ENCODE measurements at regions not wholly inside any gene's neighbourhood (a gene's known extent, or its start where the extent isn't known, plus 50 kb on each side); places are given as distances from the start of the nearest gene placed in this dataset.

DNA sequence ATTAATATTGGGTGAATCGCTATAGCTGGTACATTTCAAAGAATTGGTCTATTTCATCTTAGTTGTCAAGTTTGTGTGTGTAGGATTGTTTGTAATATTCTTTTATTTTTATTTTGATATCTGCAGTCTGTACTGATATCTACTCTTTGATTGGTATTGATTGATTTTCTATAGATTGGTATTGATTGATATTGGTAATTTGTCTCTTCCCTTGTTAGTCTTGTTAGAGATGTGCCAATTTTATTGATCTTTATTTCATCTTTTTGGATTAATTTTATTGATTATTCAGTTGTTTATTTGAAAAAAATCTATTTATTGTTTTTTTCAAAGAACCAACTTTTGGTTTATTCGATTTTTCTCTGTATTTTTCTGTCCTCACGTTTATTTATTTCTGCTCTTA, 61.4 kb downstream of the TM2D3 start:
- no peaks in the 10 kb centered on the region for H3K36me3 ChIP-seq (ENCODE audit: control insufficient read depth, low read length)
- no peaks in the 10 kb centered on the region for H4K20me1 ChIP-seq (ENCODE audit: control insufficient read depth, insufficient read depth, low read depth, low read length)
- peaks cover 6% of the 10 kb centered on the region for H3K27me3 ChIP-seq (ENCODE audit: control insufficient read depth, low read length)
- H3K9me3 ChIP-seq (ENCODE audit: control insufficient read depth, insufficient read depth, low read length): no peaks in the 10 kb centered on the region
- H3F3A ChIP-seq (ENCODE audit: control insufficient read depth, insufficient read depth): no peaks in the 10 kb centered on the region
- H3K4me1 ChIP-seq (ENCODE audit: control insufficient read depth, low read length): no peaks in the 10 kb centered on the region
- no peak overlapping the region for H3K4me3 ChIP-seq (ENCODE audit: low read length)
- H3K9me2 ChIP-seq (replicated peaks; ENCODE audit: control insufficient read depth, low read length): no peaks in the 10 kb centered on the region
- H3K4me2 ChIP-seq (ENCODE audit: low read length): no peak overlapping the region
- TF ChIP-seq CTCF (IDR thresholded peaks at IDR 0.05; ENCODE audit: low read depth, low read length, poor library complexity, severe bottlenecking): no peak
- TF ChIP-seq EZH2phosphoT487 (IDR thresholded peaks at IDR 0.05; ENCODE audit: borderline replicate concordance, low read length): no peak
- H3K27ac ChIP-seq (ENCODE audit: low read depth, low read length): no peak overlapping the region
- H3K79me2 ChIP-seq (ENCODE audit: control insufficient read depth, low read length): no peaks in the 10 kb centered on the region

- H3K4me2 ChIP-seq (ENCODE audit: low read length): no peak overlapping the region
- H3K27ac ChIP-seq (ENCODE audit: low read depth, low read length): no peak overlapping the region
- TF ChIP-seq CTCF (IDR thresholded peaks at IDR 0.05; ENCODE audit: low read depth, low read length, poor library complexity, severe bottlenecking) (no peak), EZH2phosphoT487 (IDR thresholded peaks at IDR 0.05; ENCODE audit: borderline replicate concordance, low read length) (no peak)
Observed at GRCh38 chr15:101583284-101583683, 68.9 kb downstream of the TM2D3 start.

DNA sequence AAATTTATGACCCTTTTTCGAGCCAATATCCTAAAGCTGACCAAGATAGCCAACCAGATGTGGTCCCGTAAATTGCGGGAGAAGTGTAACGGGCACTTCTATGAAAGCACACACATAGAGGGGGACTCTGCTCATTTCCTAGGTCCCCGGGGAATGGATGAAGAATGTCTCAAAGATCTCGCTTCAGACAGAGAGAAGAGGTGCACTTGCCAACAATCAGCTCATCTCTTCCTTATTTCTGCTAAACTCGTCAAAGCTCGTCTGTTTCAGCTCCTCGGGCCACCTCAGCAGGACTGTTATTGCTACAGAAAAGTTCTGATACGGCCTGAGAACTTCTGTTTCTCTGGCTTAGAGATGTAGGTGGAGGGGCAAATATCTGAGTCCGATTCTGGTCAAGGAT, 71.8 kb downstream of the TM2D3 start:
- Histone ChIP-seq H3K9me2 (replicated peaks; ENCODE audit: control insufficient read depth, low read length) (no peaks in the 10 kb centered on the region), H3K4me3 (ENCODE audit: low read length) (no peak overlapping the region), H3K9me3 (ENCODE audit: control insufficient read depth, insufficient read depth, low read length) (no peaks in the 10 kb centered on the region), H3K27ac (ENCODE audit: low read depth, low read length) (no peak overlapping the region), H3K4me1 (ENCODE audit: control insufficient read depth, low read length) (no peaks in the 10 kb centered on the region), H3F3A (ENCODE audit: control insufficient read depth, insufficient read depth) (no peaks in the 10 kb centered on the region), H4K20me1 (ENCODE audit: control insufficient read depth, insufficient read depth, low read depth, low read length) (no peaks in the 10 kb centered on the region), H3K36me3 (ENCODE audit: control insufficient read depth, low read length) (no peaks in the 10 kb centered on the region), H3K27me3 (ENCODE audit: control insufficient read depth, low read length) (no peaks in the 10 kb centered on the region; the same call in 1 of the 2 replicates), H3K4me2 (ENCODE audit: low read length) (no peak overlapping the region), H3K79me2 (ENCODE audit: control insufficient read depth, low read length) (no peaks in the 10 kb centered on the region)
- TF ChIP-seq CTCF (IDR thresholded peaks at IDR 0.05; ENCODE audit: low read depth, low read length, poor library complexity, severe bottlenecking) (no peak), EZH2phosphoT487 (IDR thresholded peaks at IDR 0.05; ENCODE audit: borderline replicate concordance, low read length) (no peak)

More at GRCh38 chr15:101583284-101583683, 68.9 kb downstream of the TM2D3 start:
- Histone ChIP-seq H3K9me3 (ENCODE audit: control insufficient read depth, insufficient read depth, low read length) (no peaks in the 10 kb centered on the region), H4K20me1 (ENCODE audit: control insufficient read depth, insufficient read depth, low read depth, low read length) (no peaks in the 10 kb centered on the region), H3K9me2 (replicated peaks; ENCODE audit: control insufficient read depth, low read length) (no peaks in the 10 kb centered on the region), H3F3A (ENCODE audit: control insufficient read depth, insufficient read depth) (no peaks in the 10 kb centered on the region), H3K36me3 (ENCODE audit: control insufficient read depth, low read length) (no peaks in the 10 kb centered on the region), H3K27me3 (ENCODE audit: control insufficient read depth, low read length) (no peaks in the 10 kb centered on the region; the same call in 1 of the 2 replicates), H3K4me3 (ENCODE audit: low read length) (no peak overlapping the region), H3K4me1 (ENCODE audit: control insufficient read depth, low read length) (no peaks in the 10 kb centered on the region), H3K79me2 (ENCODE audit: control insufficient read depth, low read length) (no peaks in the 10 kb centered on the region)

Measured in DOHH2 (cell line).